Fibroblast of the aortic adventitia (primary cell): ENCODE measurements at regions not wholly inside any gene's neighbourhood (a gene's known extent, or its start where the extent isn't known, plus 50 kb on each side); places are given as distances from the start of the nearest gene placed in this dataset.

Experiments used
- DNase-seq: peaks from one replicate; pipeline ENCODE4 v3.0.0-alpha.2; 2010; ENCODE audit warnings: low read depth
- H3K4me3 ChIP-seq: 2 replicates; pipeline ENCODE4 v1.5.1; 2011; ENCODE audit warnings: low read depth, mild to moderate bottlenecking, control low read depth, low read length, moderate library complexity
- CTCF ChIP-seq: IDR thresholded peaks from 2 replicates; pipeline ENCODE4 v1.5.1; 2011; ENCODE audit warnings: mild to moderate bottlenecking, low read length, control low read depth, inconsistent platforms; ENCODE audit not compliant: insufficient read depth

- no peak overlapping the region for H3K4me3 ChIP-seq
- peak; percentile 4 for DNase-seq
- no peak for TF ChIP-seq CTCF
These were observed 132.7 kb downstream of the CASP12 start for GRCh38 chr11:104765401-104766095.

GRCh38 chr11:104764710-104765045, 133.6 kb downstream of the CASP12 start:
- no peak for DNase-seq
- H3K4me3 ChIP-seq, result no peak overlapping the region
- TF ChIP-seq CTCF, result no peak

GRCh38 chr11:104763930-104764709, 134.1 kb downstream of the CASP12 start:
- H3K4me3 ChIP-seq, result no peak overlapping the region
- no peak for TF ChIP-seq CTCF
- no peak for DNase-seq

- no peak for TF ChIP-seq CTCF
- DNase-seq, result no peak
- no peak overlapping the region for H3K4me3 ChIP-seq
These were observed 136.7 kb downstream of the CASP12 start for GRCh38 chr11:104761511-104761910.

- no peak for DNase-seq
- H3K4me3 ChIP-seq, result no peak overlapping the region
- TF ChIP-seq CTCF, result no peak
These were observed 138.8 kb downstream of the CASP12 start for GRCh38 chr11:104759464-104759863.

- no peak for DNase-seq
- no peak overlapping the region for H3K4me3 ChIP-seq
- no peak for TF ChIP-seq CTCF
These were observed 159.3 kb downstream of the CASP12 start for GRCh38 chr11:104738918-104739317.
